K562 (cell line): ENCODE measurements at regions not wholly inside any gene's neighbourhood (a gene's known extent, or its start where the extent isn't known, plus 50 kb on each side); places are given as distances from the start of the nearest gene placed in this dataset.

Source experiments
- ATAC-seq: fragments of 200-7000 bp; cut with Tn5 transposase; 3 replicates; pipeline ENCODE4 v1.9.1; 2020; ENCODE audit warnings: moderate library complexity
- BruUV-seq: library from RNA; stranded (reverse); fragments of 400-500 nt; replicated peaks from 2 replicates; lab custom pipeline; 2021; lab: Mats Ljungman, UMichigan
- CTCF ChIA-PET: fragments of 300-600 bp; formaldehyde crosslinking; extraction: SDS; loops from one replicate; lab custom pipeline; 2021; ENCODE audit warnings: low intra/inter-chr PET ratio; lab: Yijun Ruan, JAX
- POLR2A ChIA-PET: fragments of 300-600, 350-650 bp; sonication (Branson Sonifier 250); formaldehyde crosslinking; extraction: SDS; loops from one replicate; lab custom pipeline; 2021; ENCODE audit warnings: antibody characterized with exemption, inconsistent platforms; lab: Yijun Ruan, JAX
- DNase-seq, 4 experiments: peaks; one replicate each; pipeline versions ENCODE4 v3.0.0 to v3.0.0-alpha.2; 2011 to 2018; ENCODE audit warnings: low spot score in 3 of 4, mixed read lengths in 3 of 4; ENCODE audit errors: extremely low read depth in 1 of 4
- FAIRE-seq: peaks from 2 replicates; lab custom pipeline; 2011; peaks lifted over from hg19 to GRCh38; lab: Jason Lieb, UNC
- H2AFZ ChIP-seq: 2 replicates; pipeline ENCODE4 v1.6.0; 2011; ENCODE audit warnings: low read depth, low read length, control low read depth, inconsistent platforms
- H3K27ac ChIP-seq: fragments of 200-600 bp; 3 replicates; pipeline ENCODE4 v1.8.0; 2011; ENCODE audit warnings: low read depth, mild to moderate bottlenecking, control low read depth, inconsistent platforms, low read length, moderate library complexity, mixed read lengths; ENCODE audit errors: extremely low read depth
- H3K27me3 ChIP-seq, 2 experiments: fragments of 300-600 bp in 1 of 2; 2 replicates in 1 of 2; 3 replicates in 1 of 2; pipeline versions ENCODE4 v1.6.0 to v1.8.0; 2011; ENCODE audit warnings: inconsistent platforms in 2 of 2, low read length in 2 of 2, mild to moderate bottlenecking in 1 of 2, mixed read lengths in 1 of 2, moderate library complexity in 1 of 2; ENCODE audit not compliant: control insufficient read depth in 2 of 2, insufficient read depth in 2 of 2
- H3K36me3 ChIP-seq: fragments of 300-600 bp; 3 replicates; pipeline ENCODE4 v1.8.0; 2011; ENCODE audit warnings: mild to moderate bottlenecking, low read length, inconsistent platforms; ENCODE audit not compliant: control insufficient read depth, insufficient read depth
- H3K4me1 ChIP-seq, 2 experiments: fragments of 200-600 bp in 1 of 2; replicated peaks in 1 of 2; 2 replicates in 1 of 2; 3 replicates in 1 of 2; pipeline versions ENCODE4 v1.5.1 to v1.8.0; 2011; ENCODE audit warnings: inconsistent platforms in 2 of 2, low read length in 2 of 2, mild to moderate bottlenecking in 1 of 2, mixed read lengths in 1 of 2, moderate library complexity in 1 of 2; ENCODE audit not compliant: control insufficient read depth in 2 of 2, insufficient read depth in 2 of 2
- H3K4me2 ChIP-seq: 2 replicates; pipeline ENCODE4 v1.6.1; 2011; ENCODE audit warnings: low read length, control low read depth, inconsistent platforms, mixed read lengths; ENCODE audit not compliant: insufficient read depth
- H3K4me3 ChIP-seq: fragments of 200-600 bp; sonication (generic), shearing (Covaris generic); 2 replicates; pipeline ENCODE4 v1.5.1; 2016; ENCODE audit warnings: control low read depth, inconsistent platforms
- H3K79me2 ChIP-seq: fragments of 200-600 bp; 3 replicates; pipeline ENCODE4 v1.8.0; 2011; ENCODE audit warnings: low read length, inconsistent platforms; ENCODE audit not compliant: control insufficient read depth, insufficient read depth
- H3K9ac ChIP-seq, 2 experiments: 2 replicates each; pipeline versions ENCODE4 v1.6.0 to v1.6.1; 2011; ENCODE audit warnings: low read depth in 2 of 2, low read length in 2 of 2, control low read depth in 1 of 2, inconsistent platforms in 1 of 2, mild to moderate bottlenecking in 1 of 2, mixed read lengths in 1 of 2; ENCODE audit not compliant: insufficient read depth in 1 of 2
- H3K9me1 ChIP-seq: one replicate; pipeline ENCODE4 v1.6.0; 2011; ENCODE audit warnings: inconsistent platforms, mild to moderate bottlenecking, low read length, moderate library complexity; ENCODE audit not compliant: control insufficient read depth, insufficient read depth
- H3K9me3 ChIP-seq: replicated peaks from 2 replicates; pipeline ENCODE4 v1.5.1; 2011; ENCODE audit warnings: low read depth, low read length, inconsistent platforms; ENCODE audit not compliant: control insufficient read depth, insufficient read depth
- H4K20me1 ChIP-seq: replicated peaks from 2 replicates; pipeline ENCODE4 v1.6.1; 2011; ENCODE audit warnings: low read length, inconsistent platforms, mixed read lengths; ENCODE audit not compliant: control insufficient read depth, insufficient read depth
- DIDO1 ChIP-seq: fragments of 450-650 bp; IDR thresholded peaks from 2 replicates; pipeline ENCODE4 v1.6.1; 2016; ENCODE audit warnings: low read depth, missing biosample characterization, missing genetic modification characterization
- E2F3 ChIP-seq: fragments of 250-450 bp; sonication (Bioruptor Pico); IDR thresholded peaks from 2 replicates; pipeline ENCODE4 v1.4.0; 2020; ENCODE audit warnings: mild to moderate bottlenecking
- FOXK2 ChIP-seq, 2 experiments: fragments of 450-650 bp; IDR thresholded peaks in 1 of 2; conservative IDR thresholded peaks in 1 of 2; 2 replicates each; pipeline ENCODE4 v1.6.1; 2016; ENCODE audit warnings: low read depth in 2 of 2, mild to moderate bottlenecking in 1 of 2
- MBD1 ChIP-seq: fragments of 250-450 bp; sonication (Bioruptor Pico); IDR thresholded peaks from 2 replicates; pipeline ENCODE4 v1.8.0; 2022; ENCODE audit warnings: inconsistent platforms
- RREB1 ChIP-seq: fragments of 250-450 bp; sonication (Bioruptor Pico); IDR thresholded peaks from 2 replicates; pipeline ENCODE4 v1.4.0; 2020
- TFE3 ChIP-seq: fragments of 450-650 bp; formaldehyde crosslinking; IDR thresholded peaks from 2 replicates; pipeline ENCODE4 v1.4.0; 2020; ENCODE audit warnings: mild to moderate bottlenecking, mixed read lengths
- TSHZ1 ChIP-seq: fragments of 250-450 bp; sonication (Bioruptor Pico); IDR thresholded peaks from 2 replicates; pipeline ENCODE4 v1.4.0; 2020; ENCODE audit warnings: mild to moderate bottlenecking, moderate library complexity
- ZBTB12 ChIP-seq: fragments of 250-450 bp; sonication (Bioruptor Pico); IDR thresholded peaks from 2 replicates; pipeline ENCODE4 v1.4.0; 2020
- ZNF384 ChIP-seq: IDR thresholded peaks from 2 replicates; pipeline ENCODE4 v1.6.1; 2012; ENCODE audit warnings: low read depth, low read length, improper control_type of control experiment
- in situ Hi-C: fragments of 300-500 bp; cut with MboI; formaldehyde crosslinking; loops from 4 replicates; pipeline ENCODE4 v1.15.0; 2018; ENCODE audit warnings: inconsistent platforms, mixed read lengths
- intact Hi-C: fragments of 100-400 bp; cut with micrococcal nuclease; formaldehyde crosslinking; loops from 2 replicates; pipeline ENCODE4 v1.14.2; 2022

DNA sequence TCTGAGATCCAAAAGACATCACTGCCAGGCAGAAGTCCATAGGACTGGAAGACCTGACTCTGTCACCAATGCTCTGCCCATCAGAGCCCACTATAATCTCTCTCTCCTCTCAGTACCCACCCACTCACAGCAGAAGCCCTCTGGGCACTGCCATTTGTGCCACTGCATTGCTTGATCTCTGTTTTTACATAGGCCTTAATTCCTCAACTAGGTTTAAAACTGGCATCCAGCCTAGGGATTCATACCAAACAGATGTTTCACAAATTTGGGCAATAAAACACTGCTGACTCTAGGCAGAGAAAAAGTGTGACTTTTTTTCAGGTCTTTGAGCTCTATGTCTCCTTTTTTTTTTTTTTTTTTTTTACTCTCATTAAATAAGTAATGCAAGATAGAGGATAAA is 91.1 kb upstream of the RANBP3L start:
- Histone ChIP-seq H2AFZ (no peak overlapping the region), H3K9me3 (no peaks in the 10 kb centered on the region), H3K9ac (no peak overlapping the region), H3K4me1 (no peaks in the 10 kb centered on the region; a peak in 2 of 5 replicates), H3K27me3 (no peaks in the 10 kb centered on the region), H3K9me1 (no peaks in the 10 kb centered on the region), H4K20me1 (no peaks in the 10 kb centered on the region), H3K4me3 (no peak overlapping the region), H3K36me3 (no peaks in the 10 kb centered on the region), H3K27ac (no peak overlapping the region), H3K79me2 (no peaks in the 10 kb centered on the region), H3K4me2 (no peak overlapping the region)
- ChIA-PET POLR2A (no interaction called here), CTCF (no interaction called here)
- TF ChIP-seq ZBTB12 (CRISPR knock-in tag) (no peak), FOXK2 (conservative IDR thresholded peaks at IDR 0.05 in 1 of 2, IDR thresholded peaks at IDR 0.05 in 1 of 2; ENCODE audit: low read depth in 2 of 2) (no peak), TFE3 (CRISPR knock-in tag) (no peak), ZNF384 (no peak), DIDO1 (tag) (no peak), RREB1 (no peak), E2F3 (CRISPR knock-in tag) (no peak), MBD1 (CRISPR knock-in tag) (no peak), TSHZ1 (CRISPR knock-in tag) (no peak)
- BruUV-seq: no TSS peak
- intact Hi-C loops (loop anchor here (10.0 kb wide), 1 partner anchor 218 kb away; no protein-coding TSS in a partner anchor), in situ Hi-C loops (no loop called here)
- DNase-seq: no peak
- no peak for FAIRE-seq
- no peak for ATAC-seq
